ENCODE measurements at regions not wholly inside any gene's neighbourhood (a gene's known extent, or its start where the extent isn't known, plus 50 kb on each side); places are given as distances from the start of the nearest gene placed in this dataset.
A peak's percentile ranks its signal among the peaks of the same experiment; 100 is the strongest.
"Not testable (repeated sequence)": the region's sequence is repeated elsewhere in the genome, so short reads cannot be mapped to it uniquely, and the experiment has no call there.

GRCh38 chr1:199242601-199243000 lies 603.8 kb downstream of the PTPRC start:
- no peak overlapping the region for H3K27ac Mint-ChIP-seq (ENCODE audit: unreplicated experiment)
- no peak for DNase-seq (ENCODE audit: low read depth, low spot score)
- no peaks in the 10 kb centered on the region for H3K27me3 Mint-ChIP-seq (ENCODE audit: low read depth)
- no peaks in the 10 kb centered on the region for H3K36me3 Mint-ChIP-seq (ENCODE audit: low read depth)
- no peak overlapping the region for H3K4me3 Mint-ChIP-seq
- TF ChIP-seq, protein P1, sequence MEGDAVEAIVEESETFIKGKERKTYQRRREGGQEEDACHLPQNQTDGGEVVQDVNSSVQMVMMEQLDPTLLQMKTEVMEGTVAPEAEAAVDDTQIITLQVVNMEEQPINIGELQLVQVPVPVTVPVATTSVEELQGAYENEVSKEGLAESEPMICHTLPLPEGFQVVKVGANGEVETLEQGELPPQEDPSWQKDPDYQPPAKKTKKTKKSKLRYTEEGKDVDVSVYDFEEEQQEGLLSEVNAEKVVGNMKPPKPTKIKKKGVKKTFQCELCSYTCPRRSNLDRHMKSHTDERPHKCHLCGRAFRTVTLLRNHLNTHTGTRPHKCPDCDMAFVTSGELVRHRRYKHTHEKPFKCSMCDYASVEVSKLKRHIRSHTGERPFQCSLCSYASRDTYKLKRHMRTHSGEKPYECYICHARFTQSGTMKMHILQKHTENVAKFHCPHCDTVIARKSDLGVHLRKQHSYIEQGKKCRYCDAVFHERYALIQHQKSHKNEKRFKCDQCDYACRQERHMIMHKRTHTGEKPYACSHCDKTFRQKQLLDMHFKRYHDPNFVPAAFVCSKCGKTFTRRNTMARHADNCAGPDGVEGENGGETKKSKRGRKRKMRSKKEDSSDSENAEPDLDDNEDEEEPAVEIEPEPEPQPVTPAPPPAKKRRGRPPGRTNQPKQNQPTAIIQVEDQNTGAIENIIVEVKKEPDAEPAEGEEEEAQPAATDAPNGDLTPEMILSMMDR (conservative IDR thresholded peaks at IDR 0.05): no peak
- no peaks in the 10 kb centered on the region for H3K4me1 Mint-ChIP-seq
- H3K9me3 Mint-ChIP-seq: no peaks in the 10 kb centered on the region

DNA sequence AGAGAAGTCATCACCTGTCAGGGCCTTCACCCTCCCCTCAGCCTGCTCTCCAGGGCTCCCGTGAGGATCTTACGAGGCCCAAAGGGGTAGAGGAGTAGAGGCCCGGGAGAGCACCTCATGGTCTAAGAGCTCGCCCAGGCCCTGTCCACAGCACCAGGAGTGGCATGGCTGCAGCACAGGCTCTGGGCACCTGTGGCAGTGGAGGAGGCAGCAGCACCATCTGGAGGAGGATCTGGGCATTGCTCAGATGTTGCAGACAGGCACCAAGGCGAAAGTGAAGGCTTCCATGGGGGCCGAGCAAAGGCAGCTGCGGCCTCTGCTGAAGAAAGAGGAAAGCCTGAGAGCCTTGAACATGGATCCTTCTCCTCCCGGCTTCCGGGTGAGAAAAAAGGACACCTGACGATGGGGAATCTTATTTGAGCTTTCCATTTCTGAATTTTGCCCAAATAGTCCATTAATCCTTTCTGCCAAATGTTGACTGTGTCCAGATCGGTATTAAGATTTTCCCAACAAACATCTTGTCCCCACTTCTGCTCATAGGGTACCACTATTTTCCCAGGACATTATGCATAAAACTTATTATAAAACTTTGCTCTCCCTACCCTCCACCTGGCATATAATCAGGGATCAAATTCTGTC lies 604.7 kb downstream of the PTPRC start:
- TF ChIP-seq, protein P1 (conservative IDR thresholded peaks at IDR 0.05): peak; percentile 61
- no peaks in the 10 kb centered on the region for H3K9me3 Mint-ChIP-seq
- H3K4me3 Mint-ChIP-seq: no peak overlapping the region
- DNase-seq (ENCODE audit: low read depth, low spot score): peak; percentile 53
- no peaks in the 10 kb centered on the region for H3K4me1 Mint-ChIP-seq
- peak overlapping the region; percentile 24 for H3K27ac Mint-ChIP-seq (ENCODE audit: unreplicated experiment)
- no peaks in the 10 kb centered on the region for H3K27me3 Mint-ChIP-seq (ENCODE audit: low read depth)
- H3K36me3 Mint-ChIP-seq (ENCODE audit: low read depth): no peaks in the 10 kb centered on the region

DNA sequence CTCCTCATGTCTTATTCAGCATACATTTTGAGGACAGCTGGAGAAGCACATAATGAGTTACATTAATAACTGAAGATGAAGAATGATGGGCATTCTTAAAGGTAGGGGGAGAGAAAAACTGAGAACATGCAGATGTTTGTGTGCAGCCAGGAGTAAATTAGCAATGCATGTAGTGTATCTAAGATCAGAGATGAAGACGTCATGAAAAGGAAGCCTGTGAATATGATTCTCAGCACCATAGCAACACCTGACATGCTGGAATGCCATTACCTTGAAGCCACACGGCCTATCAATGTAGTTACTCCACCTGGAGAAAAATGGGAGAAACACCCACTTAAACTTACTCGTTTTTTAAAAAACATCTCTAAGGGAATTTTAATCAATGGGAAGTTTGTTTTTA lies 607.1 kb downstream of the PTPRC start:
- TF ChIP-seq, protein P1 (conservative IDR thresholded peaks at IDR 0.05): no peak
- Mint-ChIP-seq H3K27me3 (ENCODE audit: low read depth) (no peaks in the 10 kb centered on the region), H3K4me1 (no peaks in the 10 kb centered on the region), H3K9me3 (no peaks in the 10 kb centered on the region), H3K4me3 (no peak overlapping the region), H3K36me3 (ENCODE audit: low read depth) (no peaks in the 10 kb centered on the region), H3K27ac (ENCODE audit: unreplicated experiment) (no peak overlapping the region)
- DNase-seq (ENCODE audit: low read depth, low spot score): no peak

GRCh38 chr1:199246716-199247115 lies 607.9 kb downstream of the PTPRC start:
- TF ChIP-seq, protein P1 (conservative IDR thresholded peaks at IDR 0.05): no peak

GRCh38 chr1:199247891-199248290 lies 609.1 kb downstream of the PTPRC start:
- Mint-ChIP-seq H3K9me3 (no peaks in the 10 kb centered on the region), H3K27me3 (ENCODE audit: low read depth) (no peaks in the 10 kb centered on the region), H3K36me3 (ENCODE audit: low read depth) (no peaks in the 10 kb centered on the region), H3K27ac (ENCODE audit: unreplicated experiment) (no peak overlapping the region), H3K4me3 (no peak overlapping the region), H3K4me1 (no peaks in the 10 kb centered on the region)
- TF ChIP-seq, protein P1 (conservative IDR thresholded peaks at IDR 0.05): no peak
- DNase-seq (ENCODE audit: low read depth, low spot score): no peak

More at GRCh38 chr1:199246716-199247115, 607.9 kb downstream of the PTPRC start:
- no peaks in the 10 kb centered on the region for H3K9me3 Mint-ChIP-seq
- no peak overlapping the region for H3K4me3 Mint-ChIP-seq
- no peak for DNase-seq (ENCODE audit: low read depth, low spot score)
- no peak overlapping the region for H3K27ac Mint-ChIP-seq (ENCODE audit: unreplicated experiment)
- H3K4me1 Mint-ChIP-seq: no peaks in the 10 kb centered on the region
- no peaks in the 10 kb centered on the region for H3K27me3 Mint-ChIP-seq (ENCODE audit: low read depth)
- no peaks in the 10 kb centered on the region for H3K36me3 Mint-ChIP-seq (ENCODE audit: low read depth)

GRCh38 chr1:199254040-199254439 lies 615.2 kb downstream of the PTPRC start:
- not testable (repeated sequence) for H3K36me3 Mint-ChIP-seq (ENCODE audit: low read depth); H3K4me3 Mint-ChIP-seq; DNase-seq (ENCODE audit: low read depth, low spot score); H3K27me3 Mint-ChIP-seq (ENCODE audit: low read depth); H3K4me1 Mint-ChIP-seq; H3K27ac Mint-ChIP-seq (ENCODE audit: unreplicated experiment)
- peaks cover 12% of the 10 kb centered on the region for H3K9me3 Mint-ChIP-seq

Measured in neural crest cell (in vitro differentiated cells).